Amygdala (tissue), 56 donors: ENCODE measurements at regions not wholly inside any gene's neighbourhood (a gene's known extent, or its start where the extent isn't known, plus 50 kb on each side); places are given as distances from the start of the nearest gene placed in this dataset.
"Not testable (repeated sequence)": the region's sequence is repeated elsewhere in the genome, so short reads cannot be mapped to it uniquely, and the experiment has no call there.

Experiments used
- DNase-seq, 56 donors: peaks; one replicate each; lab custom pipeline; 2025; lab: John Stamatoyannopoulos, UW

DNA sequence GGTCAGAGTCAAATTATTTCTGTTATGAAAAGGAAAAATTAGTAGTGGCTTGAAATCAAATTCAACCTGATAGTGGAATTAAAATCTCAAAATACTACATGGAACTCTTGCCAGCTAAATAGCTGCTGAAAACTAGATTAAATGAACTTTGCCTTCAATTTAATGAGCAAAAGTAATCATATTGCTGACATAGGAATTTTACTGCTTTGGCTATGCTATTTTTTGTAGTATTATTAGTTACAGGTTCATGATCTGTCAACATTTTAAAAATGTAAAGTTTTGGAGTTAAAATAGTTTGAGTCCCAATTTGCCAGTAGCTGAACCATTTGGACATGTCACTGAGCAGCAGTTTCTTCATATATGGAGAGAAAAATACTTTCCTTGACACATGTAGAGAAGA, 81.4 kb downstream of the RERGL start:
- no peak for DNase-seq

DNA sequence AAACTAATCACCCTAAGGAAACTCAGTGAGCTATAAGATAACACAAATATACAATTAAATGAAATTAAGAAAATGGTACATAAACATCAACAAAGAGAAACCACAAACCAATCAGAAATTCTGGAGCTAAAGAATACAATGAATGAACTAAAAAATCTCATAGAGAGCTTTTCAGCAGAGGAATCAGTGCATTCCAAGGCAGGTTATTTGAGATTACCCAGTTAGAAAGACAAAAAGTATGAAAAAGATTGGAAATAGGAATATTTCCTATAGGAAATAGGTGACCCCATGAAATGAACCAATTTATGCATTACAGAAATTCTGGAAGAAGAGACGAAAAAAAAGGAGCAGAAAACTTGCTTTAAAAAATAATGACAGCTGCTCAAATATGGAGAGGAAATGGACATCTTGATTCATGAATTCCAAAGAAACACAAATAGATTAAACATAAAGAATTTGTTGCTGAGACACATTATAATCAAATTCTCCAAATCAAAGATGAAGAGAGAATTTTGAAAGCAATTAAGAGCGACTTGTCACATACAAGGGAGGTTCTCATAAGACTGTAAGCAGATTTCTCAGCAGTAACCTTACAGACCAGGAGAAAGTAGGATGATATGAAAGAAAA, 90.7 kb downstream of the RERGL start:
- DNase-seq: no peak

DNA sequence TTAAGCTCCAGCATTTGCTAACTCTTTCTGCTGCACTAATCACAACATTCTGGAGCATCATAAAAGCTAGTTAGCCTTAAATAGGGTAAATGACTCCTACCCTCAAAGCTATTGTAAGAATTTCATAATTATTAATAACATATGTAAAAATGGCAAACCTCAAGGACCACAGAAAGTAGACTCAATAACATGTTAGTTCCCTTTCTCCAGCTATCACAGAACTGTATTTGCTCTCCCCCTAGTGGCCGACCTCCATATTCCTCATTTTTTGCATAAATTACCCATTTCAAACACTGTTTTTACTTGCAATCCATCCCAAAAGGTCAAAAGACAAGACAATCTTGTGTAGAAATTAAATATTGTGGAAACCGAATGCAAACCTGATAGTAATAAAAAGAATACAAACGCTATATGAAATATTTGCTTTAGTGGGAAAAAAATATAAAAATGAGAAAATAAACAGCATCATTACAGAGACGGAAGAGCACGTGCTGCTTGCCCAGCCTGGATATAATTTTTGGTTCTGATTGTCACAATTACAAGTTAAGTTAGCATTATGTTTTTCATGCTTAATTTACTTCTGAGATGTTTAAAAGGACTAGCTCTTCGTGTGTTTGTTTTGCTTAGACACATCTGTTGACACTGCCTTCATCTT, 97.9 kb downstream of the RERGL start:
- DNase-seq: peak in 8 of 56 donors; percentile 0 to 56 (median 4)

DNA sequence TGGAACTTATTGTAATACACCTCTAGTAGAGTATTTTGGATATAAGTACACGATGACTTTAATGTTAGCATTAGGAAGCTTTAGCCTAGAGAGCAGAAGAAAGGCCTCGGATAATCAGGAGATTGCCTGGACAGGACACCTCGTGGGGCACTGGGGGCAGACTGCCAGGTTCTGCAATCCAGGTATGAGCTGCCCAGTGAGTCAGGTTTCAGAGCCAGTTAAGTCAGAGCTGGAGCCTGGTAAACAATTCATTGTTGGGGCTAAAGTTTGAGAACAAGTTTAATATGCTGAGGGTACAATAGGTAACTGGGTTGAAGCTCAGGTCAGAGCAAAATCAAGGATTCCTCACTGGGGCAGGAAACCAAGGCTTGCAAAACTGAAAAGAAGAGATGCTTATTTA, 107.4 kb downstream of the RERGL start:
- DNase-seq: no peak

DNA sequence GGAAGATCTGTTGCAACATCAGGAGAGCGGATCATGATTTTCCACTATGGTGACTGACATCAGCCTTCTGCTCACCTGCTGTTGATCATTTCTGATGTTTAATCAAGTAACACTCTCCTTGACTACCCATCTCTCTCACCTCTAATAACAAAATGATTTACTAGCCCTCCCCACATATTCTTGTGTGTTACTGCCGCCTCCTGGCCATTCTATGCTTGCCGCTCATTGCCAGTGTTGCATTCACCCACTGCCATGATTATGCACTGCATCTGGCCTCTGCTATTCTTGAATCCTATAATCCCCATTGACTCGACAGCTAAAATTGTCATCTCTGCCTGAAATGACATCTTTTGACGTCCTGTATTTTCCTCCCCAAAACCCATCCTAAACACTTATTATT, 113.8 kb downstream of the RERGL start:
- no peak for DNase-seq

DNA sequence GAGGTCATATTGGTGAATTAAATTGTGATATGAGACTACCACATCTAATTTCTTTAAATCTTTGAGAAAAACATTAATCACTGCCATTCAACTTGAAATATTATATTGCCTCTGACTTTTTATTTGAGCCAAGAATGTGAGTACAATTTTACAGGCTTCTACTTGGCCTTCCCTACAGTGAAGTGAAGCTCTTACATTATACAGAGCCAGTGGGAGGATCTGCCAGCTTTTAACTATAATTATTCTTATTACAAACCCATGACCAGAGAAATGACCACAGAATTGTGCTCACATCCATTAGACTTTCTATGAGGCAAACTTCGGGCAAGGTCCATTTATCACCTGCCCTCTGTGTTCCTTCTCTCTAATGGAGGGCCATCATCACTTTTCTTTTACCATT, 114.2 kb downstream of the RERGL start:
- no peak for DNase-seq

DNA sequence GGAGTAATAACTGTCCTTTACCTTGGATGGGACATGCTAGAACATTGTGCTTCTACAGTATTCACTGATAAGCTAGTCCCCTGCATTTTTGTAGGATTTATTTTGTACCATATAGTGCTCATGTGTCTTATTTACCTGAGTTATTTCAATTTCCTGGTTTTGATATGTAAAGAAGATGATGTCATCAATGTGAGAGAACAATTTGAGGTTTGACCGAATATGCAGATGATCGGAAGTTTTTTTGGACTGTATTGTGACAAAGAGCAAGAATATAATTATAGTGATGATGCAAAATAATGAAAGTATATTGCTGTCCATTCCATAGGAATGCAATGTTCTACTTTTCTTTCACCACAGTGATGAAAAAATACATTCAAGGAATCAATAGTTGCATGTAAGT, 114.8 kb downstream of the RERGL start:
- DNase-seq: no peak

DNA sequence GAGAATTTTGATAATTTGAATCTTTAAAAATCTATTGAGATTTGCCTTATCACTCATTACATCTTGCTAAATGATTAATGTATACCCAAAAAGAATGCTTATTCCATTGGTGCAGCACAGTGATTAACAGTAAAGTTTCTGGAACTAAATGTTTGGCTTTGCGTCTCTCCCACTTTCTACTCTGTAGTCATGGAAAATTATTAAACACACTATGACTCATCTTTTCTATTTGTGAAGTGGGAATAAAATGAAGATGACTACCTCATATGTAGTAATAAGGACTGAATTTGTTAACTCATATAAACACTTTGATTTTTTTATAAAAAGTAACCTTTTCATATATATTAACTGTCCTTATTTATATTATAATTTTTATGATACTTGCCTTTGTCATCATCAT, 118.1 kb downstream of the RERGL start:
- no peak for DNase-seq

DNA sequence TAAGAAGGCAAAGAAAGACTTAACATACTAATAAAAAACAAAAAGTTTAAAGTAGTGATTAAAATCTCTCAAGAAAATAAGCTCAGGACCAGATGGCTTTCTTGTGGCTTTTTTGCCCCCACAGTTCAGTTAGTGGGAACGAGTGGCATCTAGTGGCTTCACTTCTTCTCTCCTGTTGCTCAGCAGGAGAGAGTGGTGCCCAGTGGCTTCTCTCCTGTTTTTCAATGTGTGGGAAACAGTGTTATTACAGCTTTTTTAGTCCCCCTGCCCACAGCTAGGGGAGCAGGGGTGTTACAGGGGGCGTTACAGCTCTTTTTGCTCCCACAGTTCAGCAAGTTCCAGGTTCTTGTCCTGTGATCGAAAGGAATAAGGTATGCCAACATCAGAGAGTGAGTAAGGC, 135.2 kb downstream of the RERGL start:
- no peak for DNase-seq

DNA sequence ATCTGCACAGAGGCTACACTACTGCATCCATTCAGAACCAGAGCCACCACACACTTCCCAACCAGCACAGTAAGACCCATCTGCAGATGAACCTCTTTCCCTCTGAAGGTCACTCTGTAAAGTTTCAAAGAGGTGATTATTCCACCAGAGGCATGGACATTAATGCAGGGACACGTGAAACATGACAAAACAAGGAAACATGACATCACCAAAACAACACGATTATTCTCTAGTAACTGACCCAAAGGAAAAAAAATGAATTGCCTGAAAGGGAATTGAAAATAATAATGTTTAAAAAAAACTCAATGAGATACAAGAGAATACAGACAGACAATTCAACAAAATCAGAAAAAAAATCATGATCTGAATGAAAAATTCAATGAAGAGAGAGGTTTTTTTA, 139.1 kb downstream of the RERGL start:
- no peak for DNase-seq

DNA sequence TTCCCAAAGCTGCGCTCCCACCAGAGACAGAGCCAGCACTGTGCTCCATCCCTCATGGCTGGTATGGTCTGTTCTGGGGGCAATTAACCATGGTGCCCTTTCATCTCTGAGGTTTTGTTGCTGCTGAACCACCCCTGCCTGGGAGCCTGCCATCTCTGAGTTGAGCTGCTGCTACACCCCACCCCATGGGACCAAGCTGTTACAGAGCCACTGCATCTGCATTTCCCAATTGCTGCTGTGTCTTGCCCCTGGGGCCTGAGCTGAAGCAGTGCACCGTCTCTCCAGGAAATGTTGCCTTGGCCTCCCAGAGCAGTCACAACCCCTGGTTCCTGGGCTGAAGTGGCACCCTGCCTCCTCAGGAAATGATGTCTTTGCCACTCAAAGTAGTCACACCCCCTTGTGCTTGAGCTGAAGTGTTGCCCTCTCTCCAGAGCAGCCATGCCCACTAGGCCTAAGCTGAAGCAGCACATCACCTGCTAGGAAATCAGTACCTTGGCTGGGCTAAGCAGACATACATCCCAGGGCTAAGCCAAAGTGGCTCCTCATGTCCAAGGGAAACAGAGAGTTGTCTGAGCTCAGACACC, 140.3 kb downstream of the RERGL start:
- no peak for DNase-seq

DNA sequence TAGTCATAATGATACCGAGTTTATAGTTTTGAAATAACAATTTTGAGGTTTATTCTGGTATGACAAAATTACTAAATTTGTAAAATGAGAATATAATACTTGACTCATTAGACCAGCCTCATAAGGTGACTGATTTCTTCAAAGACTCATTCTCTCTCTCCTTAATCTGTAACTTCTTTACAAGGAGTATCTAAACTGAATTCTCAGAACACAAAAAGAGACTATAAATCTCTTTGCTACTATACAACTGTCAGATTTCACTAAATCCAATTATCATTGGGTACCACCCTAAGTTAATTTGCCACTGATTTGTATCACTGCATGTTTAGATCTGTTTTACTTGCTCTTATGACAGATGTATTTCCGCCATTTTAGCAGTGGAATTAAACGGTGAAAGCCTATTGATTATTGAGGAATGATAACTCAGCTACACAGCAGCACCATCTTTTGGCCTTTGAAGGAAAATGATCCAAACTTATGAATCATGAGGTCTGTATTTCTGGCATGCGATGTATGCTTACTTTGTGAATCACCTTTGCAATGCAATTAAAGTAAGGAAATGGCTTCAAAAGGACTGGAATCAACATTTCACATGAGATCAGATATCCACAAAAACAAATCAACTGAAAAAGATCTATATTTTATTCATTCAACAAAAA, 161.2 kb downstream of the RERGL start:
- no peak for DNase-seq

DNA sequence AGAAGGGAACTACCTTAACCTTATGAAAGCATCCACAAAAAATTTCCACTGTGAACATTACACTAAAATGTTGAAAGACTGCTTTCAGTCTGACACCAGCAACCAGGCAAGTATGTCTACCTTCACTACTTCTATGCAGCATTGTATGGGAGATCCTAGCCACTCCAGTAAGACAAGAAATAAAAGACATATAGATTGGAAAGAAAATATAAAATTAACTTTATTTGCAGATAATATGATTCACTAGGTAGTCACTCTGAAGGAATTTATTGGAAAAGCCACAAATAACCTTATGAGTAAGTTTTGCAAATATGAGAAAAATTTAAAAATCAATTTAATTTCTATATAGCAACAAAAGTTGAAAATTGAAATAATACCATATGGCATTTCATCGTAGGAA, 172.0 kb downstream of the RERGL start:
- DNase-seq: no peak

DNA sequence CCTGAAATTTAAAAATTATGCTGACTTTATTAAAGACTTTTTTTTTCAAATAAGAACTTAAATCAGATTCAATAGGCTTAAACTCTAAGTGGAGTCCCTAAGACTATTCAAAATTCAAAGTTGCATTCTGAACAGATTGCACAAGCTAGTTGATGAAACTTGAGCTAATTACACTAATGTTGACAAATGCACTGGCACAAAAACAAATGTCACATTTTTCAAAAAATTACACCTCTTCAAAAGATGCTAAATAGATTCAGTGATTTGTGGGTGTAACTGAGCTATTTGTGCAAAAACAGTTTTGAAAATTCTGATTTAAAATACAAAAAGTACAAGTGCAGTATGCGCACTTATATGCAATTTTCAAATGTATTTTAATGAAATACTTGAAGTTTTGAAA, 205.4 kb downstream of the RERGL start:
- no peak for DNase-seq

DNA sequence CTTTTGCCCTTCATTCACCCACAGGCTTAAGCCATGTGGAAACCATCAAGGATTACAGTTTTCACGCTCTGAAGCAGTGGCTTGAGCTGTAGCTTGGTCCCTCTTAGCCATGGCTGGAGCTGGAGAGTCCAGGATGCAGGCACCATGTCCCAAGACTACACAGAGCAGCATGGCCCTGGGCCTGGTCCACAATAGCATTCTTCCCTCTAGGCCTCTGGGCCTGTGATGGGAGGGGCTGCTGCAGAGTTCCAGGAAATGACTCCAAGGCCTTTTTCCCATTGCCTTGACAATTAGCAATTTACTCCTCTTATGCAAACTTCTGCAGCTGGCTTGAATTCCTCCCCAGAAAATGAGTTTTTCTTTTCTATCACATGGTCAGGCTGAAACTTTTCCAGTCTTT, 211.3 kb downstream of the RERGL start:
- no peak for DNase-seq

DNA sequence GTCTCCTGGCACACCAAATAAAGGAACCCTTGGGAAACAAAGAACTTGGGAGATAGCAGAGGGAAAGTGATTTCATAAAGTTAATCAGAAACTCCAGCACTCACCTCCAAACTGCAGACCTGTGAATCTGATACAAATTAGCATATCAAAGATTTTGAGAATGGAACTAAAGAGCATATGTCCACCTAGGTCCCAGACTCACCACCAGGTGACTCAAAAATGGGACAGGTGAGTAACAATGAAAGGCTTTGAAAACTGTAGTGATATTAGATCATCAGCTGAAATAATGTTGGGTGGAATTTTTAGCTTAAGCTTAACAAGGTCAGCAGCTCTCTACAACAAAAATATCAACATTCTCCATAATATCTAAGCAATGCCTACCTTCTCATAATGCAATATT, 214.8 kb downstream of the RERGL start:
- DNase-seq: no peak

DNA sequence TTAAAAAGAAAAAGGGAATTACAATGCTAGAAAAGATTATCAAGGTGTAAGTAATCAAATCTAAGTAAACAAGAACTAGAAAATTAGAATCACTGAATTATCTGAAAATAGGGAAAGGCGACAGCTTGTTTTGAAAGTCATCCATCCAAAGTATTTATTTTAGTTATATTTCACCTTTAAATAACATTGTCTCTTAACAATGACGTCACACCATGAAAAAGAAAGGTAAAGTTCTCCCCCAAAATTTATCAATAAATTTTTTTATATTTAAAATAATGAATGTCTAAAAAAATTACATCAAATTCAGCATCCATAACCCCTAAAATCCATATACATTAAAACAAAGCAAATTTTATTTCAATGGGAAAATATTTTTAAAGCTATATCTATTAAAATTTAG, 223.2 kb downstream of the RERGL start:
- DNase-seq: no peak

DNA sequence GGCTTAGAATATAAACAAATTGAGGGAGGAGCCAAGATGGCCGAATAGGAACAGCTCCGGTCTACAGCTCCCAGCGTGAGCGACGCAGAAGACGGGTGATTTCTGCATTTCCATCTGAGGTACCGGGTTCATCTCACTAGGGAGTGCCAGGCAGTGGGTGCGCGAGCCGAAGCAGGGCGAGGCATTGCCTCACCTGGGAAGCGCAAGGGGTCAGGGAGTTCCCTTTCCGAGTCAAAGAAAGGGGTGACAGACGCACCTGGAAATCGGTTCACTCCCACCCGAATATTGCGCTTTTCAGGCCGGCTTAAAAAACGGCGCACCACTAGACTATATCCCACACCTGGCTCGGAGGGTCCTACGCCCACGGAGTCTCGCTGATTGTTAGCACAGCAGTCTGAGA, 234.4 kb downstream of the RERGL start:
- not testable (repeated sequence) for DNase-seq

DNA sequence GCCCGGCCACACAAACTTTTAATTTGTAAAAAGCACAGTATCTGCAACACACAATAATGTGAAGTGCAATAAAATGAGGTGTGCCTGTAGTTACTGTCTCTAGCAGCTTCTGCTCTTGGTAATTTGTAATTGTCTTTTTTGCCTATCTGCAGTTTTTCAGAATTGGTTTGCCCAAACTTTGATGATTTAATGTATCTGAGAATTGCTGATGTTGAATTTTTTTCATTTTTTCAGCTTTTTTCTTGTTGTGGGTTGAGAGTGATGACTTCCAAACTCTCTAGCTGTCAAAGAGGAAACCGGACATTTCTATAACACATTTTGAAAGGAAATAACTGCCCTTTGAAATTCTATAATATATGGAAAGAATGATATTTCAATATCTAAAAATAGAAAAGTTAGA, 236.9 kb downstream of the RERGL start:
- no peak for DNase-seq

DNA sequence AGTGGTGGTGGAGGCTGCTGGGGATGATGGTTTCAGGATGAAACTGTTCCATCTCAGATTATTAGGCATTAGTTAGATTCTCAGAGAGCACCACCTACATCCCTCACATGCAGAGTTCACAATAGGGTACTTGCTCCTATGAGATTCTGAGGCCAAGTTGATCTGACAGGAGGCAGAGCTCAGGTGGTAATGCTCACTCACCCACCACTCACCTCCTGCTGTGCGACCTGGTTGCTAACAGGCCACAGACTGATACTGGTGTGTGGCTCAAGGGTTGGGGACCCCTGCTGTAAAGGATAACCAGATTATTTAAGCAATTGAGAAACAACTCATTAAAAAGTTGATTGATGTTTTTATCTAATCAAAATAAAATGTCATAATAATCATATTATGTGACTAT, 248.5 kb downstream of the RERGL start:
- no peak for DNase-seq

DNA sequence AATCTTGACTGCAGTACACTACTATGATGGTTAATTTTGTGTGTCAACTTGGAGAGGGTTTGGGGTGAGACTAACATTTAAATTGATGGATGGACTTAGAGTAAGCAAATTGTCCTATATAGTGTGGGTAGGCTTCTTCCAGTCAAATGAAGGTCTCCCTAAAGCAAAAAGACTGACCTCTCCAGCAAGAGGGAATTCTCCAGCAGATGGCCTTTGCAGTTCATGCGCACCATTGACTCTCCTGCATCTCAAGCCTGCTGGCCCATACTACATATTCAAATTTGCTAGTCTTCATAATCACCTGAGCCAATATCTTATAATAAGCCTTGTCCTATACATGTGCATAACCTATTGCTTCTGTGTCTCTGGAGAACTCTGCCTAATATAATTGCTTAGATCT, 260.2 kb downstream of the RERGL start:
- no peak for DNase-seq

DNA sequence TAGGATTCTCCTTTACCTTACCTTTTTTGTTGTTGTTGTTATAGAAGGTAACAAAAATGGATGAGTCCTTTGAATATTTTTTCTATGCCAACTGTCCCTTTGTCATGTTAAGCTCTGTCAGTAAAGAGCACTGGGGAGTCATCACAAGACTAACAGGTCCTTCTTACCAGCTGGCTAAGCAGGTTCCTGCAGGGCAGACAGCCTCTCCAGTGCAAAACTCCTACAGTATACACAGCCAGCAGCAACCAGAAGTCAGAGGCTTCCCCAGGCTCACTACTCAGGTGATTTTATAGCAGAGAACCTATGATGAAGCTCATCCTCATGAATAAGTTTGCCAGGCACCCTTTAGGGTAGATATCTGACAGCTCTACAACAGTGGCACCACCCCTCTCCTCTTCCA, 271.1 kb downstream of the RERGL start:
- DNase-seq: no peak
